GM18520 (cell line): ENCODE measurements at regions not wholly inside any gene's neighbourhood (a gene's known extent, or its start where the extent isn't known, plus 50 kb on each side); places are given as distances from the start of the nearest gene placed in this dataset.
"Not testable (repeated sequence)": the region's sequence is repeated elsewhere in the genome, so short reads cannot be mapped to it uniquely, and the experiment has no call there.

Experiments used
- ATAC-seq: cut with Tn5 transposase; IDR thresholded peaks from one replicate; pipeline ENCODE4 v1.9.1; 2021; ENCODE audit not compliant: unreplicated experiment

GRCh38 chr6:15907220-15907913 lies 221.5 kb upstream of the MYLIP start:
- ATAC-seq: not testable (repeated sequence)

GRCh38 chr6:15906420-15907016 lies 222.4 kb upstream of the MYLIP start:
- no peak for ATAC-seq

- ATAC-seq: no peak
These were observed 223.1 kb upstream of the MYLIP start for GRCh38 chr6:15905488-15906419.

- no peak for ATAC-seq
These were observed 224.1 kb upstream of the MYLIP start for GRCh38 chr6:15904651-15905376.

- peak; percentile 92 for ATAC-seq
These were observed 227.5 kb upstream of the MYLIP start for GRCh38 chr6:15901141-15902115.

GRCh38 chr6:15898693-15899092 lies 230.2 kb upstream of the MYLIP start:
- no peak for ATAC-seq

- ATAC-seq: no peak
These were observed 231.6 kb upstream of the MYLIP start for GRCh38 chr6:15897063-15897876.

- ATAC-seq: no peak
These were observed 232.3 kb upstream of the DTNBP1 start for GRCh38 chr6:15894973-15895725.

GRCh38 chr6:15893556-15894253 lies 230.9 kb upstream of the DTNBP1 start:
- no peak for ATAC-seq

GRCh38 chr6:15892369-15892768 lies 229.5 kb upstream of the DTNBP1 start:
- ATAC-seq: no peak

- no peak for ATAC-seq
These were observed 226.3 kb upstream of the DTNBP1 start for GRCh38 chr6:15888798-15889772.

GRCh38 chr6:15887491-15888461 lies 224.9 kb upstream of the DTNBP1 start:
- no peak for ATAC-seq

GRCh38 chr6:15885624-15886023 lies 222.8 kb upstream of the DTNBP1 start:
- ATAC-seq: no peak

- ATAC-seq: not testable (repeated sequence)
These were observed 220.8 kb upstream of the DTNBP1 start for GRCh38 chr6:15883593-15883992.

- no peak for ATAC-seq
These were observed 220.1 kb upstream of the DTNBP1 start for GRCh38 chr6:15882915-15883314.
